Keratinocyte (primary cell): ENCODE measurements at regions not wholly inside any gene's neighbourhood (a gene's known extent, or its start where the extent isn't known, plus 50 kb on each side); places are given as distances from the start of the nearest gene placed in this dataset.

ENCODE experiments used
- CTCF ChIP-seq, 3 experiments: IDR thresholded peaks in 1 of 3; conservative IDR thresholded peaks in 1 of 3; optimal IDR thresholded peaks in 1 of 3; 2 replicates in 2 of 3; 3 replicates in 1 of 3; pipeline versions ENCODE3 to v1.5.1; 2011; ENCODE audit warnings: low read length in 3 of 3, mild to moderate bottlenecking in 3 of 3, moderate library complexity in 2 of 3, control low read depth in 1 of 3, inconsistent platforms in 1 of 3; ENCODE audit not compliant: insufficient read depth in 2 of 3; ENCODE audit errors: extremely low read depth in 1 of 3
- EZH2 ChIP-seq: IDR thresholded peaks from one replicate; pipeline ENCODE4 v1.6.1; 2012; ENCODE audit warnings: inconsistent platforms, mild to moderate bottlenecking, low read length, moderate library complexity

GRCh38 chr13:88592105-88592504, 920.9 kb downstream of the SLITRK5 start:
- TF ChIP-seq CTCF (optimal IDR thresholded peaks at IDR 0.05 in 1 of 3, IDR thresholded peaks at IDR 0.05 in 1 of 3, conservative IDR thresholded peaks at IDR 0.05 in 1 of 3; ENCODE audit: extremely low read depth in 1 of 3, insufficient read depth in 2 of 3, low read length in 3 of 3) (no peak), EZH2 (no peak)
